SU-DHL-6 (cell line): ENCODE measurements at regions not wholly inside any gene's neighbourhood (a gene's known extent, or its start where the extent isn't known, plus 50 kb on each side); places are given as distances from the start of the nearest gene placed in this dataset.

ENCODE experiments used
- EZH2phosphoT487 ChIP-seq: fragments of 200-600 bp; sonication (generic), shearing (Covaris generic); conservative IDR thresholded peaks from 2 replicates; pipeline ENCODE4 v1.6.1; 2018; ENCODE audit warnings: mild to moderate bottlenecking, antibody characterized with exemption, low read length, moderate library complexity, mixed read lengths
- TF ChIP-seq, protein P1 (sequence below): fragments of 200-600 bp; sonication (generic); IDR thresholded peaks from one replicate; pipeline ENCODE4 v1.5.1; 2017; ENCODE audit warnings: antibody characterized with exemption, mild to moderate bottlenecking, low read length, moderate library complexity; ENCODE audit not compliant: insufficient read depth, poor library complexity, severe bottlenecking

DNA sequence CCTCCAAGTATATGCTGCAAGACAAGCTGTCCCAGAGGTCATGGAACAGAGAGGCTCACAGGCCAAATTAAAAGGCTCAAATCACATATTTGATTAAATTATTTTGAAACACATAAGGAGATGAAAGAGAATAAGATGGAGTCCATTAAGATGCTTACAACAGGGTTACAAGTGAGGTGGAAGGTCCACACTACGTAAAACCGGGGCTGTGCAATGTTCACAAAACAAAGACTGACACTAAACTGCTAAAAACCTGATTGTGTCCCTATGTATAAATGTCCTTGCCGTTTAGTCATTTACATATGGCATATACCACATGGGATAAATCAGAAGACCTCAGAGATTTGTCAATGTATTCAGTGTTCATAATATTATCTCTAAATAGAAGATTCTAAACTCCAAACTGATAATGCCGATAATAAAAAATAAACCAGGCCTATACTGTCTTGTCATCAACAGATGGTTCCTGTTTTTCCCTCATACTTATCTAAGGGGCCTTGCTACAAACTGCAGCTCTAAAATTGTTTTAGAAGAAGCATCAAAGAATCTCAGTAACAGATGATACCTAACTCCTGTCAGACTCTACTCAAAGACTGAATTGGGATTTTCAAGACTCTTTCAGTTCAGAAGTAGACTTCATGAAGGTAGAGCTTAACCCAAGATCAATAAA, 51.8 kb upstream of the RIPOR2 start:
- no peak for TF ChIP-seq EZH2phosphoT487
- TF ChIP-seq, protein P1, sequence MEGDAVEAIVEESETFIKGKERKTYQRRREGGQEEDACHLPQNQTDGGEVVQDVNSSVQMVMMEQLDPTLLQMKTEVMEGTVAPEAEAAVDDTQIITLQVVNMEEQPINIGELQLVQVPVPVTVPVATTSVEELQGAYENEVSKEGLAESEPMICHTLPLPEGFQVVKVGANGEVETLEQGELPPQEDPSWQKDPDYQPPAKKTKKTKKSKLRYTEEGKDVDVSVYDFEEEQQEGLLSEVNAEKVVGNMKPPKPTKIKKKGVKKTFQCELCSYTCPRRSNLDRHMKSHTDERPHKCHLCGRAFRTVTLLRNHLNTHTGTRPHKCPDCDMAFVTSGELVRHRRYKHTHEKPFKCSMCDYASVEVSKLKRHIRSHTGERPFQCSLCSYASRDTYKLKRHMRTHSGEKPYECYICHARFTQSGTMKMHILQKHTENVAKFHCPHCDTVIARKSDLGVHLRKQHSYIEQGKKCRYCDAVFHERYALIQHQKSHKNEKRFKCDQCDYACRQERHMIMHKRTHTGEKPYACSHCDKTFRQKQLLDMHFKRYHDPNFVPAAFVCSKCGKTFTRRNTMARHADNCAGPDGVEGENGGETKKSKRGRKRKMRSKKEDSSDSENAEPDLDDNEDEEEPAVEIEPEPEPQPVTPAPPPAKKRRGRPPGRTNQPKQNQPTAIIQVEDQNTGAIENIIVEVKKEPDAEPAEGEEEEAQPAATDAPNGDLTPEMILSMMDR: no peak
